SK-N-SH (cell line): ENCODE measurements at regions not wholly inside any gene's neighbourhood (a gene's known extent, or its start where the extent isn't known, plus 50 kb on each side); places are given as distances from the start of the nearest gene placed in this dataset.
A peak's percentile ranks its signal among the peaks of the same experiment; 100 is the strongest.

ENCODE experiments used
- CTCF ChIA-PET: fragments of 300-600, 350-600 bp; formaldehyde crosslinking; extraction: SDS; loops from one replicate; lab custom pipeline; 2021; lab: Yijun Ruan, JAX
- POLR2A ChIA-PET: fragments of 350-600 bp; sonication (Branson Sonifier 250); formaldehyde crosslinking; extraction: SDS; loops from one replicate; lab custom pipeline; 2020; ENCODE audit warnings: antibody characterized with exemption, inconsistent platforms; lab: Yijun Ruan, JAX
- DNase-seq: peaks from one replicate; pipeline ENCODE4 v3.0.0; 2012
- H2AFZ ChIP-seq: fragments of 200-600 bp; sonication (generic); 2 replicates; pipeline ENCODE4 v1.8.1; 2016; ENCODE audit warnings: antibody characterized with exemption, mild to moderate bottlenecking, low read depth
- H3F3A ChIP-seq: fragments of 200-600 bp; sonication (generic); replicated peaks from 2 replicates; pipeline ENCODE3; 2016; ENCODE audit warnings: antibody characterized with exemption, mild to moderate bottlenecking; ENCODE audit not compliant: insufficient read depth
- H3K27ac ChIP-seq, 2 experiments: fragments of 200-500 bp in 1 of 2; fragments of 200-600 bp in 1 of 2; sonication (Bioruptor generic) in 1 of 2; sonication (generic), shearing (Covaris generic) in 1 of 2; 2 replicates each; pipeline versions ENCODE4 v1.5.1 to v1.6.1; 2014 to 2016; ENCODE audit warnings: low read depth in 2 of 2, inconsistent platforms in 1 of 2, low read length in 1 of 2, mild to moderate bottlenecking in 1 of 2, mixed read lengths in 1 of 2
- H3K27me3 ChIP-seq: fragments of 200-600 bp; sonication (generic), shearing (Covaris generic); 2 replicates; pipeline ENCODE4 v1.6.1; 2016; ENCODE audit warnings: mixed run types; ENCODE audit not compliant: insufficient read depth
- H3K36me3 ChIP-seq, 2 experiments: fragments of 200-500 bp in 1 of 2; fragments of 200-600 bp in 1 of 2; sonication (Bioruptor generic) in 1 of 2; sonication (generic) in 1 of 2; replicated peaks in 1 of 2; 2 replicates each; pipeline versions ENCODE3 to v1.5.1; 2014 to 2016; ENCODE audit warnings: low read length in 1 of 2, mild to moderate bottlenecking in 1 of 2; ENCODE audit not compliant: insufficient read depth in 2 of 2, control insufficient read depth in 1 of 2
- H3K4me1 ChIP-seq, 2 experiments: fragments of 200-500 bp in 1 of 2; fragments of 200-600 bp in 1 of 2; sonication (Bioruptor generic) in 1 of 2; sonication (generic), shearing (Covaris generic) in 1 of 2; 2 replicates each; pipeline versions ENCODE4 v1.5.1 to v1.6.1; 2014 to 2016; ENCODE audit warnings: low read depth in 1 of 2, low read length in 1 of 2, mixed run types in 1 of 2; ENCODE audit not compliant: insufficient read depth in 2 of 2, control insufficient read depth in 1 of 2
- H3K4me2 ChIP-seq: fragments of 200-600 bp; sonication (generic), shearing (Covaris generic); 2 replicates; pipeline ENCODE4 v1.6.1; 2017; ENCODE audit warnings: mixed run types
- H3K4me3 ChIP-seq, 2 experiments: fragments of 200-500 bp in 1 of 2; fragments of 200-600 bp in 1 of 2; sonication (Bioruptor generic) in 1 of 2; sonication (generic), shearing (Covaris generic) in 1 of 2; 2 replicates each; pipeline versions ENCODE4 v1.5.1 to v1.8.1; 2014 to 2016; ENCODE audit warnings: low read depth in 2 of 2, inconsistent platforms in 1 of 2, low read length in 1 of 2, mild to moderate bottlenecking in 1 of 2, mixed read lengths in 1 of 2, moderate library complexity in 1 of 2
- H3K79me2 ChIP-seq: fragments of 200-600 bp; sonication (generic); 2 replicates; pipeline ENCODE4 v1.8.1; 2017; ENCODE audit warnings: mild to moderate bottlenecking; ENCODE audit not compliant: insufficient read depth
- H3K9ac ChIP-seq: fragments of 200-600 bp; sonication (generic); 2 replicates; pipeline ENCODE4 v1.6.1; 2017; ENCODE audit warnings: mixed run types
- H3K9me2 ChIP-seq: fragments of 200-600 bp; sonication (generic); 2 replicates; pipeline ENCODE4 v1.6.1; 2017; ENCODE audit warnings: mixed run types
- H3K9me3 ChIP-seq: fragments of 200-600 bp; sonication (generic); 2 replicates; pipeline ENCODE4 v1.6.1; 2017; ENCODE audit warnings: mixed run types, mild to moderate bottlenecking, moderate library complexity
- H4K20me1 ChIP-seq: fragments of 200-600 bp; sonication (generic); 2 replicates; pipeline ENCODE4 v1.6.1; 2017; ENCODE audit warnings: mild to moderate bottlenecking, mixed run types; ENCODE audit not compliant: insufficient read depth
- CHD2 ChIP-seq: fragments of 150-350 bp; IDR thresholded peaks from 2 replicates; pipeline ENCODE4 v1.6.1; 2018; ENCODE audit warnings: low read length; ENCODE audit not compliant: partially characterized antibody
- ELF1 ChIP-seq: IDR thresholded peaks from 2 replicates; pipeline ENCODE4 v1.4.0; 2012
- EP300 ChIP-seq, 2 experiments: IDR thresholded peaks; 2 replicates each; pipeline versions ENCODE4 v1.4.0 to v1.6.1; 2012; ENCODE audit warnings: borderline replicate concordance in 1 of 2, low read depth in 1 of 2, low read length in 1 of 2
- EZH2phosphoT487 ChIP-seq: fragments of 200-600 bp; sonication (generic); IDR thresholded peaks from 2 replicates; pipeline ENCODE4 v1.6.1; 2017; ENCODE audit warnings: low read depth, mixed run types, mild to moderate bottlenecking, antibody characterized with exemption, moderate library complexity, borderline replicate concordance
- FOSL2 ChIP-seq: IDR thresholded peaks from 2 replicates; pipeline ENCODE4 v1.4.0; 2012; ENCODE audit warnings: low read depth, mild to moderate bottlenecking, moderate library complexity, borderline replicate concordance
- FOXJ3 ChIP-seq: sonication (generic); formaldehyde crosslinking; IDR thresholded peaks from 2 replicates; pipeline ENCODE4 v1.5.1; 2020; ENCODE audit warnings: mild to moderate bottlenecking, missing genetic modification reagents
- GABPA ChIP-seq: IDR thresholded peaks from 2 replicates; pipeline ENCODE4 v1.4.0; 2012; ENCODE audit warnings: low read depth, mild to moderate bottlenecking
- GATA2 ChIP-seq: sonication (generic); formaldehyde crosslinking; IDR thresholded peaks from 2 replicates; pipeline ENCODE4 v1.5.0; 2020; ENCODE audit warnings: mild to moderate bottlenecking, missing genetic modification reagents
- JUND ChIP-seq: IDR thresholded peaks from 2 replicates; pipeline ENCODE4 v1.4.0; 2012
- MEF2A ChIP-seq: IDR thresholded peaks from 2 replicates; pipeline ENCODE4 v1.4.0; 2012; ENCODE audit warnings: low read depth, borderline replicate concordance
- MXI1 ChIP-seq: IDR thresholded peaks from 2 replicates; pipeline ENCODE4 v1.6.1; 2012; ENCODE audit warnings: mild to moderate bottlenecking, low read depth, low read length, improper control_type of control experiment
- RAD21 ChIP-seq: IDR thresholded peaks from 2 replicates; pipeline ENCODE4 v1.6.1; 2012; ENCODE audit warnings: mild to moderate bottlenecking, low read length
- RCOR1 ChIP-seq: fragments of 150-350 bp; IDR thresholded peaks from 2 replicates; pipeline ENCODE4 v1.6.1; 2017; ENCODE audit warnings: antibody characterized with exemption, low read length
- TAF1 ChIP-seq: IDR thresholded peaks from 2 replicates; pipeline ENCODE4 v1.6.1; 2012; ENCODE audit warnings: low read depth, mild to moderate bottlenecking, low read length, moderate library complexity, borderline replicate concordance
- WGBS: methylation state at CpG from one replicate; pipeline ENCODE4 v1.1.6; 2017; ENCODE audit warnings: low lambda C conversion rate; 5-methylcytosine and 5-hydroxymethylcytosine counted together
- TF ChIP-seq, protein P1 (sequence below): IDR thresholded peaks from 2 replicates; pipeline ENCODE4 v1.4.0; 2012; ENCODE audit warnings: low read depth
- TF ChIP-seq, protein P2 (sequence below): IDR thresholded peaks from 2 replicates; pipeline ENCODE4 v1.4.0; 2012; ENCODE audit warnings: low read depth, borderline replicate concordance
- TF ChIP-seq, protein P3 (sequence below): fragments of 200-600 bp; sonication (generic); IDR thresholded peaks from 2 replicates; pipeline ENCODE4 v1.6.1; 2017; ENCODE audit warnings: antibody characterized with exemption, mild to moderate bottlenecking, moderate library complexity
- TF ChIP-seq, protein P4 (sequence below): IDR thresholded peaks from 2 replicates; pipeline ENCODE4 v1.6.1; 2012; ENCODE audit warnings: mild to moderate bottlenecking, low read depth, low read length, moderate library complexity

DNA sequence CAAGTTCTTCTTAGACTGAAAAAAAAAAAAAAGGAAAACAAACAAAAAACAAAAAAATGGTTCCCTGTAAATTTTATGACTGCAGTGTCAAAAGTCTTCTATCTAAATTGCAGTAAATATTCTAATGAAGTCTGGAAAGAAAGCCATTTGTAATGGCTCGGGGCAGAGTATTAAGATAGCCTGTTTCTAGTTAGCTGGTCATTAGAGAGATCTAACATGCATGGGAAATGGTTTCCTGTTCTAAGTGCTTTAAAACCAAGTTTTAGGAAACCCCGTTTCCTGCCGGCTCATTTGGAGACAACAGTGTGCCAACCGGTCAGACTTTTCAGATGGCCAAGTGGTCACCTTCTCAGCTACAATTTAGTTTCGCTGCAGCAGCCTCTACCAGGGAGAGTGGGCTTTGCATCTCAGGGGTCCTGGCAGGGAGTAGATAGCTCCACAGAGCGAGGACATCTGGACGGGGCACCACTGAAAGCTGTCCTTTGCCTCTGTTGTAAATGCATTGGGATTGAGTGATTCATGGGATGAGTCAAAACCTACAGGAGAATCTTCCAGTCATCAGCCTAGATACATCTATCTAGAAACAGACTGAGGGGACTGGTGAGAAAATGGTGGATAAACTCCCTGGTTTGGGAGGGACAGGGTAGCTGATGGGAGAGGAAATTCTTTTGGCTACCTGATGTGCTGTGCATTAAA, 473.2 kb upstream of the SALL1 start:
- peaks cover 12 to 22% of the 10 kb centered on the region in 2 experiments; a peak in 3 of 4 replicates for H3K4me1 ChIP-seq
- POLR2A ChIA-PET = no interaction called here
- H3K4me2 ChIP-seq = no peak overlapping the region
- peak overlapping the region in 1 of 2 experiments; percentile 23; a peak in 2 of 4 replicates for H3K4me3 ChIP-seq
- no peaks in the 10 kb centered on the region for H3K36me3 ChIP-seq
- H3K9ac ChIP-seq = no peak overlapping the region
- H3K27me3 ChIP-seq = no peaks in the 10 kb centered on the region
- peak; percentile 70 for DNase-seq
- 8% methylated on average over 5 of the region's 7 CpGs for WGBS
- TF ChIP-seq RAD21 (peak; percentile 37), RCOR1 (peak; percentile 63; the same call in 1 of the 2 replicates), MEF2A (no peak), JUND (no peak), FOSL2 (peak; percentile 17; the same call in 1 of the 2 replicates), CHD2 (peak; percentile 79), ELF1 (no peak), GABPA (no peak), GATA2 (CRISPR knock-in tag) (peak; percentile 59), FOXJ3 (CRISPR knock-in tag) (peak; percentile 73; the same call in 1 of the 2 replicates), EP300 (IDR thresholded peaks at IDR 0.05; ENCODE audit: borderline replicate concordance in 1 of 2, low read depth in 1 of 2, low read length in 1 of 2) (peak in 1 of 2 experiments; percentile 93; a peak in 2 of 4 replicates)
- TF ChIP-seq, protein P1, sequence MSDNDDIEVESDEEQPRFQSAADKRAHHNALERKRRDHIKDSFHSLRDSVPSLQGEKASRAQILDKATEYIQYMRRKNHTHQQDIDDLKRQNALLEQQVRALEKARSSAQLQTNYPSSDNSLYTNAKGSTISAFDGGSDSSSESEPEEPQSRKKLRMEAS = no peak
- TF ChIP-seq, protein P2, sequence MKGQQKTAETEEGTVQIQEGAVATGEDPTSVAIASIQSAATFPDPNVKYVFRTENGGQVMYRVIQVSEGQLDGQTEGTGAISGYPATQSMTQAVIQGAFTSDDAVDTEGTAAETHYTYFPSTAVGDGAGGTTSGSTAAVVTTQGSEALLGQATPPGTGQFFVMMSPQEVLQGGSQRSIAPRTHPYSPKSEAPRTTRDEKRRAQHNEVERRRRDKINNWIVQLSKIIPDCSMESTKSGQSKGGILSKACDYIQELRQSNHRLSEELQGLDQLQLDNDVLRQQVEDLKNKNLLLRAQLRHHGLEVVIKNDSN = no peak
- H4K20me1 ChIP-seq = no peaks in the 10 kb centered on the region
- CTCF ChIA-PET = interaction anchor here (2.0 to 2.9 kb wide), 2 partner anchors 13 to 134 kb away, joined by 5 to 11 read pairs; no protein-coding TSS in a partner anchor
- H3F3A ChIP-seq = peaks cover 4% of the 10 kb centered on the region
- H3K9me3 ChIP-seq = no peaks in the 10 kb centered on the region; the same call in 1 of the 2 replicates
- H3K27ac ChIP-seq = peak overlapping the region; percentile 20 to 92; a peak in 3 of 4 replicates
- peak overlapping the region; percentile 74; the same call in 1 of the 2 replicates for H2AFZ ChIP-seq
- no peaks in the 10 kb centered on the region for H3K9me2 ChIP-seq
- no peaks in the 10 kb centered on the region for H3K79me2 ChIP-seq

DNA sequence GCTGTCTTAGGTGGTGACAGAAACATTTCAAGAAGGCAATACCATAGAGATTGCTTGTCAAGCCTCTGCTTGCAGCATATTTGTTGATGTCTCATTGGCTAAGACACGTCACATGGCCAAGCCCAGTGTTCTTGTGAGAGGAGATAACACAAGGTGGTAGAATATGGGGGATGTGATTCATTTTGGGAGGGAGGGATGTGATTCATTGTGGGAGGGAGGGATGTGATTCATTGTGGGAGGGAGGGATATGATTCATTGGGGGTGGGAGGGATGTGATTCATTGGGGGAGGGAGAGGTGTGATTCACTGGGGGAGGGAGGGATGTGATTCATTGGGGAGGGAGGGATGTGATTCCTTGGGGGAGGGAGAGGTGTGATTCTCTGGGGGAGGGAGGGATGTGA, 470.5 kb upstream of the SALL1 start:
- H3K4me1 ChIP-seq = peaks cover 12 to 20% of the 10 kb centered on the region in 2 experiments; a peak in 3 of 4 replicates
- H3K27ac ChIP-seq = no peak overlapping the region
- no peaks in the 10 kb centered on the region; the same call in 1 of the 2 replicates for H3K9me3 ChIP-seq
- no peak overlapping the region for H3K9ac ChIP-seq
- H3K27me3 ChIP-seq = no peaks in the 10 kb centered on the region
- H3F3A ChIP-seq = peaks cover 4% of the 10 kb centered on the region
- H2AFZ ChIP-seq = no peak overlapping the region
- no peaks in the 10 kb centered on the region for H3K36me3 ChIP-seq
- POLR2A ChIA-PET = no interaction called here
- H3K79me2 ChIP-seq = no peaks in the 10 kb centered on the region
- H4K20me1 ChIP-seq = no peaks in the 10 kb centered on the region
- H3K4me3 ChIP-seq = no peak overlapping the region
- DNase-seq = no peak
- TF ChIP-seq, protein P2 = no peak
- TF ChIP-seq MXI1 = no peak
- TF ChIP-seq, protein P3, sequence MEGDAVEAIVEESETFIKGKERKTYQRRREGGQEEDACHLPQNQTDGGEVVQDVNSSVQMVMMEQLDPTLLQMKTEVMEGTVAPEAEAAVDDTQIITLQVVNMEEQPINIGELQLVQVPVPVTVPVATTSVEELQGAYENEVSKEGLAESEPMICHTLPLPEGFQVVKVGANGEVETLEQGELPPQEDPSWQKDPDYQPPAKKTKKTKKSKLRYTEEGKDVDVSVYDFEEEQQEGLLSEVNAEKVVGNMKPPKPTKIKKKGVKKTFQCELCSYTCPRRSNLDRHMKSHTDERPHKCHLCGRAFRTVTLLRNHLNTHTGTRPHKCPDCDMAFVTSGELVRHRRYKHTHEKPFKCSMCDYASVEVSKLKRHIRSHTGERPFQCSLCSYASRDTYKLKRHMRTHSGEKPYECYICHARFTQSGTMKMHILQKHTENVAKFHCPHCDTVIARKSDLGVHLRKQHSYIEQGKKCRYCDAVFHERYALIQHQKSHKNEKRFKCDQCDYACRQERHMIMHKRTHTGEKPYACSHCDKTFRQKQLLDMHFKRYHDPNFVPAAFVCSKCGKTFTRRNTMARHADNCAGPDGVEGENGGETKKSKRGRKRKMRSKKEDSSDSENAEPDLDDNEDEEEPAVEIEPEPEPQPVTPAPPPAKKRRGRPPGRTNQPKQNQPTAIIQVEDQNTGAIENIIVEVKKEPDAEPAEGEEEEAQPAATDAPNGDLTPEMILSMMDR = no peak
- TF ChIP-seq EP300 (IDR thresholded peaks at IDR 0.05; ENCODE audit: borderline replicate concordance in 1 of 2, low read depth in 1 of 2, low read length in 1 of 2) = no peak
- no peak for TF ChIP-seq EZH2phosphoT487
- TF ChIP-seq, protein P4, sequence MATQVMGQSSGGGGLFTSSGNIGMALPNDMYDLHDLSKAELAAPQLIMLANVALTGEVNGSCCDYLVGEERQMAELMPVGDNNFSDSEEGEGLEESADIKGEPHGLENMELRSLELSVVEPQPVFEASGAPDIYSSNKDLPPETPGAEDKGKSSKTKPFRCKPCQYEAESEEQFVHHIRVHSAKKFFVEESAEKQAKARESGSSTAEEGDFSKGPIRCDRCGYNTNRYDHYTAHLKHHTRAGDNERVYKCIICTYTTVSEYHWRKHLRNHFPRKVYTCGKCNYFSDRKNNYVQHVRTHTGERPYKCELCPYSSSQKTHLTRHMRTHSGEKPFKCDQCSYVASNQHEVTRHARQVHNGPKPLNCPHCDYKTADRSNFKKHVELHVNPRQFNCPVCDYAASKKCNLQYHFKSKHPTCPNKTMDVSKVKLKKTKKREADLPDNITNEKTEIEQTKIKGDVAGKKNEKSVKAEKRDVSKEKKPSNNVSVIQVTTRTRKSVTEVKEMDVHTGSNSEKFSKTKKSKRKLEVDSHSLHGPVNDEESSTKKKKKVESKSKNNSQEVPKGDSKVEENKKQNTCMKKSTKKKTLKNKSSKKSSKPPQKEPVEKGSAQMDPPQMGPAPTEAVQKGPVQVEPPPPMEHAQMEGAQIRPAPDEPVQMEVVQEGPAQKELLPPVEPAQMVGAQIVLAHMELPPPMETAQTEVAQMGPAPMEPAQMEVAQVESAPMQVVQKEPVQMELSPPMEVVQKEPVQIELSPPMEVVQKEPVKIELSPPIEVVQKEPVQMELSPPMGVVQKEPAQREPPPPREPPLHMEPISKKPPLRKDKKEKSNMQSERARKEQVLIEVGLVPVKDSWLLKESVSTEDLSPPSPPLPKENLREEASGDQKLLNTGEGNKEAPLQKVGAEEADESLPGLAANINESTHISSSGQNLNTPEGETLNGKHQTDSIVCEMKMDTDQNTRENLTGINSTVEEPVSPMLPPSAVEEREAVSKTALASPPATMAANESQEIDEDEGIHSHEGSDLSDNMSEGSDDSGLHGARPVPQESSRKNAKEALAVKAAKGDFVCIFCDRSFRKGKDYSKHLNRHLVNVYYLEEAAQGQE = no peak
- no peak for TF ChIP-seq JUND
- no peak for TF ChIP-seq TAF1
- 80% methylated on average over 1 of the region's 1 CpG for WGBS
- CTCF ChIA-PET = interaction anchor here (0.6 kb wide), 1 partner anchor 323 kb away, joined by 3 read pairs; no protein-coding TSS in a partner anchor
- no peaks in the 10 kb centered on the region for H3K9me2 ChIP-seq
- H3K4me2 ChIP-seq = no peak overlapping the region
